Stimulated activated naive CD8-positive, alpha-beta T cell treated with anti-CD3 and anti-CD28 coated beads, Interleukin-15, amount 100 ng/mL, for 72 hours (primary cell): ENCODE measurements at regions not wholly inside any gene's neighbourhood (a gene's known extent, or its start where the extent isn't known, plus 50 kb on each side); places are given as distances from the start of the nearest gene placed in this dataset.
"Not testable (repeated sequence)": the region's sequence is repeated elsewhere in the genome, so short reads cannot be mapped to it uniquely, and the experiment has no call there.

Experiments used
- ATAC-seq: fragments of 150-1000 bp; cut with Tn5 transposase; 2 replicates; pipeline ENCODE4 v1.10.0; 2021; ENCODE audit warnings: mild to moderate bottlenecking, moderate library complexity
- DNase-seq, 2 donors: peaks; one replicate each; pipeline ENCODE4 v3.0.0; 2021 to 2022
- H3K27ac Mint-ChIP-seq, 2 donors: one replicate each; pipeline ENCODE4 v1.8.0; 2022; ENCODE audit warnings: mild to moderate bottlenecking in 2 of 2, mixed read lengths in 2 of 2, moderate library complexity in 2 of 2
- H3K27me3 Mint-ChIP-seq: one replicate; pipeline ENCODE4 v1.8.0; 2022; ENCODE audit warnings: mixed read lengths
- H3K4me1 Mint-ChIP-seq: one replicate; pipeline ENCODE4 v1.8.0; 2022; ENCODE audit warnings: mild to moderate bottlenecking, mixed read lengths
- H3K4me3 Mint-ChIP-seq, 2 donors: one replicate each; pipeline ENCODE4 v1.8.0; 2022; ENCODE audit warnings: mild to moderate bottlenecking in 2 of 2, mixed read lengths in 2 of 2, moderate library complexity in 1 of 2
- H3K9me3 Mint-ChIP-seq, 2 donors: one replicate each; pipeline ENCODE4 v1.8.0; 2022; ENCODE audit warnings: mixed read lengths in 2 of 2

DNA sequence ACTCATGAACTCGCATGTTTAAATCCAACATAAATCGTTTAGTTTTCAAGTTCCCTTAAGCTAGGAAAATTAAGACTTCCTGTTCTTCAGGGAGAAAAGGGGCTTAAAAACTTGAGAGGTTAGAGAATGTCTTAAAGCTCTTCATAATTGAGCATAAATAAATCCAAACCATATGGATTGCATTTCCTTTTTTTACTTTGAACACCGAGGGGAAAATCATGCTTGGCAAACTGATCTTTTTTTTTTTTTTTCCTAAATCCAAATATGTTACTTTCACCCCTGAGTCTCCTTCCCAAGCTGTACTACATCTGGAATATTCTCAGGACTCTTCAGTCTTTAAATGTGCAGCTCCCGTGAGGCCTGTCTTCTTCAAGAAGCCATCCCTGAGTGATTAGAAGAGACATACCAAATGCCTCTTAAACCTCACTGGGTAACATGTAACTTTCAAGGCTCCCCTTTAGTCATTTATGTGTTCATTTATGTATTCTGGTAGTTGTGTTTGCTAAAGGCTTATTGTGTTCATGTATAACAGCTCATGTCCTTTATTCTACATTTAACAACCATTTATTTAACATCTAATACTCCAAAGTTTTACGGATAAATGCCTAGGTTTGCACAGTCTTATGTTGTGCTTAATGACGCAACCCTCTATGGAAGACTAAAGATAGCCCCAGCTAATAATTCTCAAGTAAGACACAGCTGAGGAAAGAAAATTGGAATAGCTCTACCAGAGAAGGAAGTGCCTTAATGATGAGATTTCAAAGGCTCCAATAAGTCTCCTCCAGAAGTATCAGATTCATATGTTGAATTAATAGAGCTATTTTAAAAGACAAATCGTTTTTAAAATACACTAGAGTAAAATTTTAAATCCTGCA lies 107.0 kb downstream of the AGTR2 start:
- no peaks in the 10 kb centered on the region for H3K27me3 Mint-ChIP-seq
- no peak for DNase-seq
- H3K4me3 Mint-ChIP-seq: no peak overlapping the region
- no peak for ATAC-seq
- peaks cover 0 to 8% of the 10 kb centered on the region in 2 donors for H3K9me3 Mint-ChIP-seq
- no peaks in the 10 kb centered on the region for H3K4me1 Mint-ChIP-seq
- no peak overlapping the region for H3K27ac Mint-ChIP-seq

DNA sequence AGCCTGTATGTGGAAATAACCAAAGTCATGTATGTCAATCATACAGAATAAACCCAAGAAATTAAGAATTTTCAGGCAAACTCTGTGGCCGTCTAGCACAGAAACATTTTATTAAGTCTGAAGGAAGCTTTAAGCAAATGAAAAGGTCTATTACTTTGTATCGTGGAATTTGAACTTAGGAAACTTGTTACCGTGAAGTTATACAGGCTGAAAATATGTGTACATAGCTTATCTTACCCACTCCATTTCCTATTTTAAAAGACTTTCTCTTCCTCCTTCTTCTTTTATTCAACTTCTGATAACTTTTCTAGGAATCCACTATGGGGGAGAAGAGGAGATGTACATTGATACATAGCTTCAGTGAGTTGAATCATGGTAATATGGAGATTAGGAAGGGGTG lies 108.3 kb downstream of the AGTR2 start:
- H3K27ac Mint-ChIP-seq: no peak overlapping the region
- H3K27me3 Mint-ChIP-seq: no peaks in the 10 kb centered on the region
- H3K4me3 Mint-ChIP-seq: no peak overlapping the region
- DNase-seq (no peak), ATAC-seq (no peak)
- peaks cover 0 to 8% of the 10 kb centered on the region in 2 donors for H3K9me3 Mint-ChIP-seq
- H3K4me1 Mint-ChIP-seq: no peaks in the 10 kb centered on the region

DNA sequence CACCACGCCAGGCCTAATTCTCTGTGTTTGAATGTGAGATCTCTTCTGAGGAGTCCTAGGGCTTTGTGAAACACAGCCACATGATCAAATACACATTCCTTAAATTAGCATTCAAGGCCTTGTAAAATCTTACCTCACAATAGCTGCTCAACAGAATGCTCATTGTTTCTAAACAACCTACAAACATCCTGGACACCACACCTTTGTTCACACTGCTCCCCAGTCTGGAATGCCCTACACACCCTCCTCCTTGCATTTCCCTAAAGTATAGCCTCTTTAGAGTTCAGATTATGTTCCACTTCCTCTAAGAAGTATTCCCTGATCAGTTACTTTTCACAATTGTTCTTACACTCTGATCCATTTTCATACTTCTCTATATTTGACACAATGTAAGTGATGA lies 110.6 kb downstream of the AGTR2 start:
- no peak overlapping the region for H3K27ac Mint-ChIP-seq
- H3K27me3 Mint-ChIP-seq: no peaks in the 10 kb centered on the region
- no peak for ATAC-seq
- no peaks in the 10 kb centered on the region for H3K4me1 Mint-ChIP-seq
- no peak overlapping the region for H3K4me3 Mint-ChIP-seq
- DNase-seq: no peak
- H3K9me3 Mint-ChIP-seq: peaks cover 0 to 8% of the 10 kb centered on the region in 2 donors

DNA sequence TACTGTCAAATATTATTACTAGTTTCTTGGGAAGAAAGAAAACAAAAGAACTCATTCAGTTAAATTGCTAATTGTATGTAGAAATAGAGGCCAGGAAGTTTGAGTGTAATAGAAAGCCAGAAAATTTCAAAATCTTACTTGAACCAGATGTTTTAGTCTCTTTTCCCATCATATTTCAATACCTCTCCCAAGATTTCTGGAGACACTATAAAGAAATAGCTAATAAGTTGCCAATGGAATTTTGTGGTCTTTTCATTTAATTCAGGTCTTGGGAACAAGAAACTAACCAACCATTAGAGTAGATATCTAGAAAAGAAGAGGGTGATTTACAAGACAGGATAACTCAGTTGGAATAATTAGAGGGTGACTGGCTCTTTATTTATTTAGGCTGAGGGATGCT lies 112.2 kb downstream of the AGTR2 start:
- H3K4me1 Mint-ChIP-seq: no peaks in the 10 kb centered on the region
- no peaks in the 10 kb centered on the region for H3K27me3 Mint-ChIP-seq

DNA sequence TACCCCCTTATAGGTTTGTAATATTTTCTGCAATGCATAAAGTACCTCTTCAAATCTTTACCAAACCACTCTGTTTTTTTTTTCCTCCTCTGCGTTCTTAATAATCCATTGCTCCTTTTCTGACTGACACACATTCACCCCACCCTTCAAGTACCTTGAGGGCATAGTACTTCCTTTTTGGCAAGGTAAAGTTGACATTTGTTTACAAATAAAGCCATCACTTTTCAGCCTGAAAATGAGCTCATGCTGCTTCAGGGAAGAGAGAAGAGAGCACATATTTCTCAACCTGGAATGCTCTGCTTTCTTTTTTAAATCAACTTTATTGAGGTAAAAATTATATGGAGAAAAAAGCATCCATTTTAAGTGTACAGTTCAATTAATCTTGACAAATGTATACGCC lies 113.9 kb downstream of the AGTR2 start:
- Mint-ChIP-seq H3K9me3 (peaks cover 0 to 8% of the 10 kb centered on the region in 2 donors), H3K4me1 (no peaks in the 10 kb centered on the region), H3K27me3 (no peaks in the 10 kb centered on the region), H3K4me3 (no peak overlapping the region), H3K27ac (no peak overlapping the region)
- ATAC-seq (no peak), DNase-seq (no peak)

More for the DNA sequence above, 112.2 kb downstream of the AGTR2 start:
- Mint-ChIP-seq H3K4me3 (no peak overlapping the region), H3K9me3 (peaks cover 0 to 8% of the 10 kb centered on the region in 2 donors), H3K27ac (no peak overlapping the region)
- DNase-seq (no peak), ATAC-seq (no peak)

DNA sequence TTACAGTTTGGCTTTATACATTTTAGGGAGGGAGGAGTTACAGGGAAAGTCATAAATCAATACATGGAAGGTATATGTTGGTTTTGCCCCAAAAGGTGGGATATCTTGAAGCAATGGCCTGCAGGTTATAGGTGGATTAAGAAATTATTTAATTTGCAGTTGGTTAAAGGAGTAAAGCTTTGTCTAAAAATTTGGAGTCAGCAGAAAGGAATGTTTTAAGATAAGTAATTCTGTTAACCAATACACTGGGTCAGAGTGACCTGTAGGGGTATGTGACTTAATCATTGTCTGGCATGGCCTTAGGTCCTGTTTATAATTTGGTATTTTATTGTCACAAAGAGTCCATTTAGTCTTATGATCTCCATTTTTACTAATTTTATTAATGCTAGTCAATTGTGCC lies 115.0 kb downstream of the AGTR2 start:
- Mint-ChIP-seq H3K4me3 (no peak overlapping the region), H3K27ac (no peak overlapping the region), H3K9me3 (peaks cover 0 to 8% of the 10 kb centered on the region in 2 donors), H3K4me1 (no peaks in the 10 kb centered on the region), H3K27me3 (no peaks in the 10 kb centered on the region)
- DNase-seq (no peak), ATAC-seq (no peak)

DNA sequence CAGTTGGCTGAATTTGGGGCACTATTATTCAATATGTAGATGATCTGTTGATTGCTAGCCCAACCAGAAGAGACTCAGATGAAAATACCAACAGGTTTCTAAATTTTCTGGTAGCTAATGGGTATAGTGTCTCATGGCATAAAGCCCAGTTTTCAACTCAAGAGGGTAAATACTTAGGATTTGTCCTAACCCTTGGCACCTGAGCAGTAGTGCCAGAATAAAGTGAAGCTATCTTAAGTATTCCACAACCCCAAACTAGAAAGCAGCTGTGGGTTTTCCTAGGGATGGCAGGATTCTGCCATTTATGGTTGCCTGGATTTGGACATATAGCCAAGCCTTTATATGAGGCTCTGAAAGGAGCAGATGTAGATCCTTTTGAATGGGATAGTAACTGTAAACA lies 119.0 kb downstream of the AGTR2 start:
- no peak overlapping the region for H3K4me3 Mint-ChIP-seq
- ATAC-seq: no peak
- no peak overlapping the region for H3K27ac Mint-ChIP-seq
- no peaks in the 10 kb centered on the region for H3K9me3 Mint-ChIP-seq
- H3K4me1 Mint-ChIP-seq: no peaks in the 10 kb centered on the region
- no peaks in the 10 kb centered on the region for H3K27me3 Mint-ChIP-seq
- no peak for DNase-seq

DNA sequence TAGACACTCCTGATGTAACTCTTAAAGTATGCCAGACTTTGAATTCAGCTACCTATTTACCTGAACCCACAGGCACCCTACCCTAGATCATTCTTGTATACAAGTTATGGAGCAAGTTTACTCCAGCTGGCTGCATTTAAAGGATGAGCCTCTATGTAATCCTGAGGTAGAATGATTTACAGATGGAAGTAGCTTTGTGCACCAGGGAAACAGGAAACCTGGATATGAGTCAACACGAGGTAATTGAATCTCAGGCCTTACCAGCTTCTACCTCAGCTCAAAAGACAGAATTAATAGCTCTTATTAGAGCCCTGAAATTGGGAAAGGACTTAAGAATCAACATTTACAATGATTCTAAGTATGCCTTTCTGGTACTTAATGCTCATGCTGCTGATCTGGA lies 119.8 kb downstream of the AGTR2 start:
- H3K4me1 Mint-ChIP-seq: no peaks in the 10 kb centered on the region
- no peaks in the 10 kb centered on the region for H3K27me3 Mint-ChIP-seq
- no peaks in the 10 kb centered on the region for H3K9me3 Mint-ChIP-seq
- DNase-seq: no peak
- H3K4me3 Mint-ChIP-seq: no peak overlapping the region
- no peak overlapping the region for H3K27ac Mint-ChIP-seq
- no peak for ATAC-seq

DNA sequence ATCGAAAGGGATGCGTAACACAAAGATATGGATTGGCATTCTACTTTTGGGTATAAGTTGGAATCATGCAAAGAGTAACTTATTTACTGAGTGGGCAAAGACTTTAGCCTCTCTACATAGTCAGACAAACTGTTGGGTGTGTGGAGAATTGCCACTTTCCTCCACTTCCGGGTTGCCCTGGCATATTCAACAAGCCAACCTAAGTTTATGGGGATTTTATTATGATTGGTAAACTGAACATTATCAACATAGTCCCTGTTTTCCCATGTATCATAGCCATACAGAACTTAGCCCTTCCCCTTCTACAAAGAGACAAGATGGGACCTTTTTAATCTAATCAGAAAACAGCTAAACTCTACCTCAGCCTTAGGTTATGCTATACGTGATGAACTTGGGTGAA lies 121.6 kb downstream of the AGTR2 start:
- no peak for DNase-seq
- Mint-ChIP-seq H3K27me3 (no peaks in the 10 kb centered on the region), H3K4me1 (no peaks in the 10 kb centered on the region), H3K9me3 (no peaks in the 10 kb centered on the region), H3K27ac (no peak overlapping the region), H3K4me3 (no peak overlapping the region)
- no peak for ATAC-seq

DNA sequence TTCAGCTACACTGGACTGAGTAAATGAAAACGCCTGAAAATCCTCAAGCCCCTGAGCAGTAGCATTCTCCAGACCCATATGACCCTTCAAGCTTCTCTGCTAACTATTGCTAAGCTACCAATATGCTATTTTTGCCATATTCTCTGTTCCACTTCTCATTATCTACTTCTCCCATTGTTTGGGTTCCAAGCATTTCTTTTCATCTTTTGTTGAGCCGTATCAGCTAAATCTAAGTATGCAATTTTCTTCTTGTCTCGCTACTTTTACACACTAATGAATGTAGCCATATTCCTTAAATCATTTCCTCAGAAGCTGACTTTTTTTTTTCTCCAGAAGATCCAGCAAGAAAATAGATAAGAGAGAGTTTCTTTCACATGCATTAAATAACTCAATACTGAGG lies 128.4 kb downstream of the AGTR2 start:
- no peak for DNase-seq
- Mint-ChIP-seq H3K27ac (no peak overlapping the region), H3K4me3 (no peak overlapping the region), H3K27me3 (no peaks in the 10 kb centered on the region), H3K9me3 (no peaks in the 10 kb centered on the region), H3K4me1 (no peaks in the 10 kb centered on the region)
- ATAC-seq: no peak

DNA sequence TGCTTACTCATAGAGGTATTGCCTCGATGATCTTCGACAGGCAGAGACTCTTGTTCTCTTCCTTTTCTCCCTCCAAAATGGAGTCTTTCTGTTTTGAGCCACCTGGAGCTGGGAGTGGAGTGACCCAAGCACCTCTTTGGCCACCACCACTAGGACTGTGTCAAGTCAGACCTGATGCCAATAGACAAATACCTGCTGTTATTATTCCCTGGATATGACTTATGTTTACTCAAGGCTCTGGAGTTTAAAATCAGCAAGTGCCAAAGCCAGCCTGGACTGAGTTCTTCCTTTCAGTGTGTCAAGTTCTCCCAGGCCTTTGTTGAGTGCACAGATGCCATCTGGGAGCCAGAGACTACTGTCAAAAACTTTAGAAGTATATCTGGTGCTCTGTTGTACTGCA lies 130.2 kb upstream of the SLC6A14 start:
- no peaks in the 10 kb centered on the region for H3K4me1 Mint-ChIP-seq
- no peaks in the 10 kb centered on the region for H3K27me3 Mint-ChIP-seq
- H3K9me3 Mint-ChIP-seq: no peaks in the 10 kb centered on the region
- ATAC-seq (no peak), DNase-seq (no peak)
- H3K4me3 Mint-ChIP-seq: no peak overlapping the region
- H3K27ac Mint-ChIP-seq: no peak overlapping the region

DNA sequence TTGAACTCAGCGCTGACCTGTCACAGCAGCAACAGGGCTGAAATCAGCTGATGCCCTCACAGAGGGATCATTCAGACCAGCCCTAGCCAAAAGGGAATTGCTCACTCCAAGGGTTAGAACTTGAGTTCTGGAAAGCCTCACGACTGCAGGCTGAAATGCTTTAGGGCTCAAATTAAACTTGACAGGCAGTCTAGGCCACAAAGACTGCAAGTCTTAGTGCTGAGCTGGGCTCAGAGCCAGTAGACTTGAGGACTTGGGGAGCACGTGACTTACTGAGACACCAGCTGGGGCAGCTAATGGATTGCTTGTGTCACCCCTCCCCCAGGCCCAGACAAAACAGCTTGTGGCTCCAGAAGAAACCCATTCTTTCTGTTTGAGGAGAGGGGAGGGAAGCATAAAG lies 119.0 kb upstream of the SLC6A14 start:
- H3K9me3 Mint-ChIP-seq: no peaks in the 10 kb centered on the region
- ATAC-seq: no peak
- H3K4me1 Mint-ChIP-seq: no peaks in the 10 kb centered on the region
- H3K27ac Mint-ChIP-seq: no peak overlapping the region
- no peaks in the 10 kb centered on the region for H3K27me3 Mint-ChIP-seq
- DNase-seq: no peak
- no peak overlapping the region for H3K4me3 Mint-ChIP-seq

DNA sequence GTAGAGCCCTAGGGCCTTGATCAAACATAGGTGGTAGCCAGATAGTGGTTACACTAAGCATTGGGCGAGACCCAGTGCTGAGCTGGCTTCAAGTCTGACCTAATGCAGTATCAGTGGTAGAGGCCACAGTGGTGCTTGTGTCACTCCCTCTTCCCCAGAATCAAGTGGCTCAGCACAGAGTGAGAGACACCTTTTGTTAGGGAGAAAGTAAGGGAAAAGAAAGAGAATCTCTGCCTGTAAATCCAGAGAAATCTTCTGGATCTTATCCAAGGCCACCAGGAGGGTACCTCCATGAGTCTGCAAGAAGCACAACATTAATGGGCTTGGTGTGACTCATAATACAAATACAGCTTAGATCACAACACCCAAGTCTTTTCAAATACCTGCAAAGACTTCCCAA lies 117.7 kb upstream of the SLC6A14 start:
- no peaks in the 10 kb centered on the region for H3K9me3 Mint-ChIP-seq
- no peaks in the 10 kb centered on the region for H3K4me1 Mint-ChIP-seq
- no peak overlapping the region for H3K4me3 Mint-ChIP-seq
- H3K27me3 Mint-ChIP-seq: no peaks in the 10 kb centered on the region
- no peak for ATAC-seq
- no peak for DNase-seq
- H3K27ac Mint-ChIP-seq: no peak overlapping the region

DNA sequence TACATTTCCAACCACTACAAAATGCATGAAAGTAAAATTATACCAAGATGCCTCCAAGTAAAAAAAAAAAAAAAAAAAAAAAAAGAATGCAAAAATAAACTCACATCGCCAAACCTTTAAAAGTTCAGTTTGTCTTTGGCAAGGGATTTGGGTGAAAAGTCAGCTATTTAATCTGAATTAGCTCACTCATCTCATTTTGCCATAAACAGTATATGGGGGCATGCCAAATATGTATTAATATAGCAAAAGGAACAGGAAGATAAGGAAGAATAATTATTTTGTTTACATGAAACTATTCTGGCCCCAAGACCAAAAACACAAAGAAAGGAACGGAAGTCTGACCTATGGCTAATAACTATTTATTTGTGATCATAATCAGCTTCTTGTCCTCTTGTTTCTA lies 114.7 kb upstream of the SLC6A14 start:
- Mint-ChIP-seq H3K27ac (no peak overlapping the region), H3K4me1 (no peaks in the 10 kb centered on the region), H3K9me3 (no peaks in the 10 kb centered on the region), H3K4me3 (no peak overlapping the region), H3K27me3 (no peaks in the 10 kb centered on the region)
- ATAC-seq (no peak), DNase-seq (no peak)

DNA sequence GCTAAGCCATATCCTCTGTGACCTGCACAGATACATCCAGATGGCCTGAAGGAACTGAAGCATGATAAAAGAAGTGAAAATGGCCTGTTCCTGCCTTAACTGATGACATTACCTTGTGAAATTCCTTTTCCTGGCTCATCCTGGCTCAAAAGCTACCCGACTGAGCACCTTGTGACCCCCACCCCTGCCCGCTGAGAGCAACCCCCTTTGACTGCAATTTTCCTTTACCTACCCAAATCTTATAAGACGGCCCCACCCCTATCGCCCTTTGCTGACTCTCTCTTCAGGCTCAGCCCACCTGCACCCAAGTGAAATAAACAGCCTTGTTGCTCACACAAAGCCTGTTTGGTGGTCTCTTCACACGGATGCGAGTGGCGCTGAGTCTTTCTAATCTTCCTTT lies 104.4 kb upstream of the SLC6A14 start:
- not testable (repeated sequence) for H3K4me1 Mint-ChIP-seq, ATAC-seq, H3K9me3 Mint-ChIP-seq, H3K27ac Mint-ChIP-seq, H3K27me3 Mint-ChIP-seq, H3K4me3 Mint-ChIP-seq, DNase-seq

DNA sequence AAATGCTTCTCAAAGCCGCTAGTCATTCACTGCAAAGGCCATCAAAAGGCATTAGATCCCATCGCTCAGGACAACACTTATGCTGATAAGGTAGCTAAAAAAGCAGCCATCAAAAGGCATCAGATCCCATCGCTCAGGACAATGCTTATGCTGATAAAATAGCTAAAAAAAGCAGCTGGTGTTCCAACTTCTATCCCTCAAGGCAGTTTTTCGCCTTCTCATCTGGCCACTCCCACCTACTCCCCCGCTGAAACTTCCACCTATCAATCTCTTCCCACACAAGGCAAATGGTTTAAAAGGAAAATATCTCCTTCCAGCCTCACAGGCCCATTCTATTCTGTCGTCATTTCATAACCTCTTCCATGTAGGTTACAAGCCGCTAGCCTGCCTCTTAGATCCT lies 101.6 kb upstream of the SLC6A14 start:
- not testable (repeated sequence) for H3K27ac Mint-ChIP-seq, H3K4me1 Mint-ChIP-seq, ATAC-seq, H3K4me3 Mint-ChIP-seq, H3K27me3 Mint-ChIP-seq, H3K9me3 Mint-ChIP-seq, DNase-seq

DNA sequence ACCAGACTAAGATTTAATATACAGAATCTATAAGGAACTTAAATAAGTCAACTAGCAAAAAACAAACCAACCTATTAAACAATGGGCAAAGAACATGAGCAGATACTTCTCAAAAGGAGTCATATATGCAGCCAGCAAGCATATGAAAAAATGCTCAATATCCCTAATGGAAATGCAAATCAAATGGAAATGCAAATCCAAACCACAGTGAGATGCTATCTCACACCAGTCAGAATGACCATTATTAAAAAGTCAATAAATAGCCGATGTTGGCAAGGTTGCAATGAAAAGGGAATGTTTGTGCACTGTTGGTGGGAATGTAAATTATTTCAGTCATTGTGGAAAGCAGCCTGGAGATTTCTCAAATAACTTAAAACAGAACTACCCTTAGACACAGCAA lies 97.0 kb upstream of the SLC6A14 start:
- Mint-ChIP-seq H3K4me3 (no peak overlapping the region), H3K4me1 (no peaks in the 10 kb centered on the region), H3K27me3 (no peaks in the 10 kb centered on the region), H3K27ac (no peak overlapping the region), H3K9me3 (no peaks in the 10 kb centered on the region)
- no peak for DNase-seq
- ATAC-seq: no peak
